NCI-H1694 (cell line): ENCODE measurements at regions not wholly inside any gene's neighbourhood (a gene's known extent, or its start where the extent isn't known, plus 50 kb on each side); places are given as distances from the start of the nearest gene placed in this dataset.

ENCODE experiments used
- DNase-seq: peaks from one replicate; lab custom pipeline; 2025; lab: John Stamatoyannopoulos, UW

DNA sequence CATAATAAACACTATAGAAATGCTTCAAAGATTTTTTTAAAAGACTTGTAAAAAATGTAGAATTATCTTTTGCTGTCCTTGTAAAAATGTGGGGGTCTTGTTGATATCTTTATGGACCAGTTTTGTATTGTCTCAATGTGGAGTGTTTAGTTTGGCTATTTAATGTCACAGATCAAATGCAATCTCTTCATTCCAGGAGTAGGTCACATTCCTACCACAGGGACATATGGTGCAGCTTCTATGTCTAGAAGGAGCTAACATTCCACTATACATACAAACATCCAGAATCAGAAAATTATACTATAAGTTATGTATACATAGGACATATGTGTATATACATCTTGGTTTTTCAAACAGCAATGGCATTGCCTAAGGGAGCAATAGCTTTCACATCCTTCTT, 345.7 kb downstream of the BMP4 start:
- no peak for DNase-seq

DNA sequence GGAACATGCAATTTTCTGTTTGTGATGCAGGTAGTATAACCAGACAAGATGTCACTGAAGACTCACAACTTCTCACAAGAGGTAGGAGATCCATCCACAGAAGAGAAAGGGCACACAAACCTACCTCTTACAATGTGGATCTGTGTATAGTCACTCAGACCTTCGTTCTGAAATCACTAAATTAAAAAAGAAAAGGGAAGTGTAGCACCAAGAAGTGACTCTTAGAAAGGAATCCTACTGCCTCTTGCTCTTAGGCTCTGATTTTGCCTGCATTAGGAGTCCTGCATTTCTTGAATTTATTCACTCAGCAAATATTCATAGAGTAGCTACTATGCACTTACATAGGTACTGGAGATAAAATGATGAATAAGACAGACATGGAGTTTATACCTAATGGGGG, 347.6 kb downstream of the BMP4 start:
- DNase-seq = no peak

DNA sequence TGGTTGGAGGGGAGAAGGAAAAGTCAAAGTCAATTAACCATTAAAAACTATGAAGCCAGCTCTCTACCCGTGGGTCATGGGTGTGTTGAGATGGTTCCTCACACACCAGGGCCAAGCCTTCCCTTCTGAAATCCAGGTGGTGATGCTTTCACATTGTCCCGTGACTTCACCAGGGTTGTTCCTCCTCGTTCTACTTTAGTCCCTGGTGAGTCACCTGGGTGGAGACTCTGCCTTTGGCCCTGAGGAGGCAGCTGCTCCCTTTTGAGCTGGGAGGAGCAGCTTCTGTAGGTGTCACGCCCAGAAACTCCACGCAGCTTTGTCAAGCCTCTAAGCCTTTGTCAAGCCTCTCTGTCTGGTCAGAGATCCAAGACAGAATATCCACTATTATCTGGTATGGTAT, 348.3 kb downstream of the BMP4 start:
- no peak for DNase-seq

DNA sequence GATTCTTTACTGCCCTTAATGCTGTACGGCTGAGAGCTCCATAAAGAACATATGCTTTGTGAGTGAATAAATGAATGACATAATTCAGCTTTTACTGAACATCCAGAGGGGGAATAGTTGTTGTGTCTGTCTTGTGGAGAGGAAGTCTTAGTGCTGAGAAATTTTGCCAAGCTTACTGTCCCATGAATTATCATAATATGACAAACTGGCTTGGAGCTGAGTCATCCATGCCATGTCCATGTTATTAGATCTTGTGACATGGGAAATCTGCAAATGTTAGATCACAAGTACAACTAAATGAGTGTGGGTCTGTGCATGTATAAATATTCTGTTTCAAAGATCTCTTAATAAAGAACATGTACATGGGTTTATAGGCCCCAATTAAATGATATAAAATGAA, 350.4 kb downstream of the BMP4 start:
- DNase-seq = no peak

DNA sequence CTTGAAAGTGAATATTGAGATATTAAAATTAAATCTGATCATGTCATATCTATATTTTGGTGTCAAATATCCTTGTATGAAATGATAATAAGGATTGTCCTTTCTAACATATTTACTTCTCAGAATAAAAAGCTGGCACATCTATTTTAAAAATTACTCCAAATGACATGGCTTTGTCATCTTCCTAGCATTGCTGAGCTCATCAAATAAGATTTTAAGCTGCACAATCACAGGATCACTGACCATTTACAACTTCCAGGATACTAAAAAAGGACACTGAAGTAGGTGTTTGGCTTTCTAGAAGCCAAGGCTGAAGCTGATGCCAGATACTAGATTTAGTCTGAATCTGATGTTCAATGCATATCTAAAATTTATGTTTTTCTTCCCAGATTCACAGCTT, 351.1 kb downstream of the BMP4 start:
- no peak for DNase-seq

DNA sequence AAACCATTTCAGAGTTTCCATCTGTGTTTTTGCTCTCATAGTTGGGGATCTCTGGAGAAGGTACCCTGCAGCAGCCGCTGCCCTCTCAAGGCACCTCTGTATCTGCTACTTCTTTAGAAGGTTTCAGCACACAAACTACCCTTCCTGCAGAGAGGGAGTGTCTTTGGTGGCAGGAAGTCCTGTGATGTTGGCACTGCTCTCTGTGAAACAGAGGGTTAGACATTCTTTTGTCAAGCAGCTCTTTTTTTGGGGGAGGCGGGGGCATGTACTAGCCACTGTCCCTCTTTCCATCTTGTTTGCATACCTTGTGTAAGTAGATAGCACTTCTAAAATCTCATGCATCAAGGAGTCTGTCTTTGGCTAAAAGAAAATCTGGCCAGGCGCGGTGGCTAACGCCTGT, 352.6 kb downstream of the BMP4 start:
- DNase-seq = no peak

DNA sequence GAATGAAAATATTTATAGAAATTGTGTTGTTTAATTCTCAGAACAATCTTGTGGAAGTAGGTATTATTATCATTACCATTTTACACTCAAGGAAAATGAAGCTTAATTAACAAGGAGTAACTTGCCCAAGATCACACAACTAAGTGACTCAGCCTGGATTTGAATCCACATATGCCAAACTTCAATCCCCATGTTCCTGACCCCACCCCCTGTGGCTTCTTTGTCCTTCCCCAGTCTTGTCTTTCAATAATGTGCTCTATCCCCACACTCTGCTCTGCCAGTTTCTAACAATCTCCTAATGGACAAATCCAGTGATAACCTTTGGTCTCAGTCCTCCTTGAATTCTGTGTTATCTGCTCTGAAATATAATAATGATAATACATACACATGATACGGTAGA, 355.2 kb downstream of the BMP4 start:
- no peak for DNase-seq

DNA sequence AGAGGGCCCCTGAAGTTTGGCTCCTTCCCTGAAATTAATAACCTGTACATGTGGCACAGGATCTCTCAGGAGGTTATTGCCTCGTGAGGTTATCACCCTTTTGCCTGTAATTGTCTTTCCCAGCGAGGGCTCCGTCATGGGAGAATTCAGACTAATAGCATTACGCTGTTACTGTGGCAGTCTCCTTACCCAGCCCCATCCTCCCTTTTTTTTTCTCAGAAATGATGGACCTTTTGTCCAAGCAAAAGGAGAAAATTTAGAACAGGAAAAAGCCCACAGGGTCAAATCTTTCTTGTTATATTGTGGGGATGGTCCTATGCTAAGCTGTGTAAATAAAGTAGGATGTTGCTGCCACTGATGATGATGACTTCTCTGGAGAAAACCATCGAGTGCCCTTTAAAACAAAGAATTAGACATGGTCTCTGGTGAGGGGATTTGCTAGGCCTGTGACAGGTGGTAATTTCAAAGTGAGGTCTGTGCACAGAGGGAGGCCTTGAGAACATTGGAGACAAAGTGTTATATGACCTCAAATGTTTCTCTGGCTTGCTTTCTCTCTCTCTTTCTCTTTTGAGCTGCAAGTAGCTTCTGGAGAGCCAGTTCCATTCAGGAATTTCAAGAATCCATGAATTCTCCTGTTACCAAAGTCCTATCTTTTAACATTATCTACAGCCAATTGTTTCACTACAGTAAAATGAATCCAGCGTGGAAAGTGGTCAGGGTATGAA, 357.2 kb downstream of the BMP4 start:
- no peak for DNase-seq

DNA sequence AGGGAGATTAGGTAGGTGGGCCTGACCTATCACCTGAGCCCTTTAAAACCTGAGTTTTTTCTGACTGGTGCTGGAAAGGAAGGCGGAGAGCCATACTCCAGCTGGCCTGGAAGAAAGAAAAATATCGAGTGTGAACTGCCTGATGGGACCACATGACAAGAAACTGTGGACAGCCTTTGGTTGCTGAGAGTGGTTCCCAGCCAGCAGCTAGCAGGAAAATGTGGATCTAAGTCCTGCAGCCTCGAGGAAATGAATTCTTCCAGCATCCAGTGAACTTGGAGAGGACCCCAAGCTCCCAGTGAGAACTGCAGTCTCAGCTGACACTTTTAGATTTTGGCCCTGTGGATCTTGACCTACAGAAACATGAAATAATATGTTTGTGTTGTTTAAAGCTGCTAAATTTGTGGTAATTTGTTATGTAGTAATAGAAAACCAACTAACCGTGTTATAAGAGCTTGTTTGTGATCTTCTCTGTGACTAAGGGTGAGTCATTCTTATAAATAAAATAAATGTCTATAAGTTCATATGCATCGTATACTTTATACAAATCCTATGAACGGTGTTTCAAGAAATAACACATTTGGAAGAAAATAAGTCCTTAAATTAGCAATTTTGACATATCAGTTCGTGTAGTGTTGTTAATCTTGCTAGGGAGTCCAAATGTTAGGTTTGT, 359.6 kb downstream of the BMP4 start:
- DNase-seq = no peak

DNA sequence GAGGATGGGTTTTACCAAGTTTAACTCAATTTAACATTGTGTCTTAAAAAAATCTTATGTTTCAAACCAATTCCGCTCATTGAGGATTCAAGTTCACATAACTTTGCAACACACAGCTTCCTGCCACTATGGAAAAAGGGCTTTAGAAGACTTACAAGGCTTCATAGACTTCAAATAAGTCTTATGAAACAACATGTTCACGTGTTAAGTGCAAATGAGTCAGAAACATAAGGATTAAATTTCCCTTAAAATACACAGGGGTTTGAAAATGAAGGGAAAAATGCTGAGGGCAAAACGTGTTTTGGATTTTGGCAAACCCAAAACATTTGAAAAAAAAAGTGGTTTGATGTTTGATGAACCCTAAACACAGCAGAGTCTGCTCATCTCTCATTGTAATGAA, 364.8 kb downstream of the BMP4 start:
- DNase-seq = no peak

DNA sequence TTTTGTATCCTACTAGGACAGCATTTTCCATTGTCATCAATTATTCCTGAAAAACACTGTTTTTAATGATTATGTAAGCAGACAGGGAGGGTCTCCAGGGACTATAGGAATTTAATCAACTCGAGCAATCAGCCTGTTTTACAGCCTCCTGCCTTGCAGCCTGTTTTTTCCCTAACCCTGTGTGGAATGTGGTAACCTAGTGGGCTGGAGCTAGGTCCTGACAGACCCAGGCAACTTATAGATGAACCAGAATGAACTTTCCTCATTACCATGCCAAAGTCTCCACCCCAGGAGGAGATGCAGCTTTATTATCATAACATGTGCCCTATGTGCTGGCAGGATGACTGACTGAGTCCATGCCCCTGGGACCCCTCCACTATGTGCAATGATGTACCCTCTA, 375.1 kb downstream of the BMP4 start:
- no peak for DNase-seq

DNA sequence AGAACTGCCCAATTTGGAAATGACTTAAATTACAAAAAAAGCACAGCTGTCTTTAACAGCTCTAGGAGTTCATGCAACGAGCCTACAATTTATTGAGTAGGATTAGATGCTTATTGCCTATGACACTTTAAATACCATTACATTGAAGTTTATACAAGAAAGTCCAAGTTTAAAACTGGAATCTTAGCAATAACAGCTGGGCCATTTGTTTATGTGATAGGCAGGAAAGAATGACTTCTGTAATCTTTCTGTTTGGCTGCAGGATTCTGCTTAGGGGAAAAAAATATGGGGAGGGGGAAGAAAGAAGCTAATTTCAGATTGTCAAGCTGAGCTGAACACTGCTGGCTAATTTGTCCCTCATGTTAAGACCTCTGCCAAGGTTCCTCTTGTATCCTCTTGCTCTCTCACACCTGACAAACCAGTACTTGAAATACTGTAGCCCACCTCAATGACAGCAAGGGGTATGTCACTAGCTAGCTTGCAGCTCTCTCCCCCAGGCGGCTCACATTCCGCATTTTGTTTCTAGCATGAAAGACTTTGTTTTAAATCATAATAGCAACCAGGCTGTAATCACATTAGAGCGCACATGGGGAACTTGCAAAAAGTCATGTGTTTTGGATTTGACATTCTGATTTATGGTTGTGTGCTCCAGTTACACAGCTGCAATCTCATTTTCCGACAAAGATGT, 384.8 kb downstream of the BMP4 start:
- no peak for DNase-seq

DNA sequence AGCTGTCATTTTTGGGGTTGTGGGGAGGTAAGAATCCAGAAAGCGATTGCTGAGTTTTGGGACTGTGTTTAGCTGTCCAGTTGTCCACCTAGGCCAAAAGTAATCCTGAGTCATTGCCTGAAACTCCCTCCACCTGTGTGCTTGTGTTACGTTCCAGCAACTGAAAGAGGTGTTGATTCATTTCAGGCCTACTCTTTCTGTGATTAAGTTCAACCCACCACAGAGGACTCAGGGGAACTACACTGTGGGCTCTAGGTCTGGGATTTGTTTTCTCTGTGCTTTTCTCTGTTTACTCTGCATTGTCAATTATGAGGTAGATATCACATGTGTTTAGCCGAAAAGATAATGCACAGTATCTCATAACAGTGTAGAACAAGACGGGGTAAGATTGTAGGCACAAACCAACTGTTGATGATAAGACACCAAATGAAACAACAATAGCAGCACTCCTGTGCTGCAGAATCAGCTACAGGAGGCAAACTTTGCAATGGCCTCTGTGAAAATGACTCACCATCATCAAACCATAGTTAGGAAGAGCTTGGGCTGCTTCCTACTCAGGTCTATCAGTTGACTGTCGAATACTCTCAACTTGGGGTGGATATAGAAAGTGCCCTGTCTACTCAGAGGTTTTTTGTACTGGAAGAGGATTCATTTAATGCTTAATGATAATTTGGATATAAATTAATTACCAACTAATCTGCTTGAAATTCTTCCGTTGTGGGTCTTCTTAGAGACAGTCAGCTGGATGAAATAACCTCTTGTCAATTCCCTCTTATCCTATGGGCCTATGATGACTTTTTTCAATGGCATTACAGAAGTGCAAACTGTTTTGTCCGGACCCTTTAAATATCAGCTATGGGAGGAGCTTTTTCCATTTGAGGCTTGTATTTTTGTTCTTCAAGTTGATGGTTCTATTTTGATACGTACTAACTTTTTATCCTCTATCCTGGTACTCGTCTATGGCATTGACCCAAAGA, 385.9 kb downstream of the BMP4 start:
- no peak for DNase-seq

DNA sequence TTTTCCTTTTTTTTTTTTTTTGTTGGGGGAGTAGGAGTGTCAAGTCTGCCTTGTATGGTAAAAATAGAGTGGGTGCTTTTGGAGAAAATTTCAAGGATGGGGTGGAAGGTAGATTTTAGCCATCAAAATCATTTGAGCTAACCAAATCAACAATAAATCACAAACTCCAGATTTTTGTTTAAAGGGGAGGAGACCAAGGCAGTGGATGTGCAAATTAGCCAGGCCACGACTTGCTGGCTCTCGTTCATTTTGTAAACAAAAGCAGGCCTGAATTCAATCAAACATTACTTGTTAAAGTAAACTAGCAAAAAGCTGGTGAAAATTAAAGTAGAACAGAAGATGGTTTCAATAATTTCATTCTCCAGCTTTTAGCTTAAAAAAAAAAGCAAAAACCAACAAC, 387.2 kb downstream of the BMP4 start:
- no peak for DNase-seq

DNA sequence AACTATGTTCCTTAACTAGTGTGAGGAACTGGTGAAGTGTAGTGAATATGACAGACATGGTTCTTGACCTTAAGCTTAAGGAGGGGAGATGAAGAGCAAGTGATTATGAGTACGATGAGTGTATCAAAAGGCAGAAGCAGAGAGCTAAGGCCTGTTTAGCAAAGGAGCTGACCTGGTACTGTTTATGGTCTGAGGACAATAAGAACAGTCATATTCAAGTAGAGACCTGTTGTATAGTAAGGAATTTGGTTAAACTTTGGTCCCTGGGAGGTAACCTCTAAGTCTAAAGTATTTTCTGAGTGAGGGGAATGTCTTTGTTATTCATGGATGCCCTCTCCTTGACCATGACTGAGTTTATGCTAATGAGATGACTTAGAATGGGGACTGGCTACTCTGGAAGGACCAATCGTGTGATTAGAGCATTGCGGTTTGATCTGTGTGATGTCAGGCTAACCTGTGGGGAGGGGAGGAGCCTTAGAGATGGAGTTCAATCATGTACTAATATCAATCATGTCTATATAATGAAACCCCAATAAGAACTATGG, 389.3 kb downstream of the BMP4 start:
- no peak for DNase-seq

DNA sequence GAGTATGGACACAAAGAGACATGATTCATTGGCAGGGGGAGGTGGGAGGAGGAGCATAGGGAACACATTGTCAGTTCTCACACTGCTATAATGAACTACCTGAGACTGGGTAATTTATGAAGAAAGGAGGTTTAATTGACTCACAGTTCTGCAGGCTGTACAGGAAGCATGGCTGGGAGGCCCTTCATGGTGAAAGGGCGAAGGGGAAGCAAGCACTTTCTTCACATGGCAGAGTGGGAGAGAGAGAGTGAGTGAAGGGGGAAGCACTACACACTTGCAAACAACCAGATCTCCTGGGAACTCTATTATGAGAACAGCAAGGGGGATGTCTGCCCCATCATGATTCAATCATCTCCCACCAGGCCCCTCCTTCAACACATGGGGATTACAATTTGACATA, 391.8 kb downstream of the BMP4 start:
- no peak for DNase-seq

DNA sequence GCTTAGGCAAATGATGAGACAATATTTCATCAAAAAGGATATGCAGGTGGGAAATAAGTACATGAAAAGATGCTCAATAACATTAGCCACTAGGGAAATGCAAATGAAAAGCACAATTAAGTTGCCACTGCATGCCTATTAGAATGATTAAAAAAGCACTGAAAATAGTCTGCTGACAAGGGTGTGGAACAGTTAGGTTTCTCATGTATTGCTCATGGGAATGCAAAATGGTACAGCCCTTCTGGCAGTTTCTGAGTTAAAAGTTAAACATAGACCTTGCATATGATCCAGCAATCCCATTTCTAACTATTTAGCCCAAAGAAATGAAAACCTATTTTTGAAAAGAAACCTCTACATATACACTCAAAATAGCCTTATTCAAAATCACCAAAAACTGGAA, 393.0 kb downstream of the BMP4 start:
- DNase-seq = no peak

DNA sequence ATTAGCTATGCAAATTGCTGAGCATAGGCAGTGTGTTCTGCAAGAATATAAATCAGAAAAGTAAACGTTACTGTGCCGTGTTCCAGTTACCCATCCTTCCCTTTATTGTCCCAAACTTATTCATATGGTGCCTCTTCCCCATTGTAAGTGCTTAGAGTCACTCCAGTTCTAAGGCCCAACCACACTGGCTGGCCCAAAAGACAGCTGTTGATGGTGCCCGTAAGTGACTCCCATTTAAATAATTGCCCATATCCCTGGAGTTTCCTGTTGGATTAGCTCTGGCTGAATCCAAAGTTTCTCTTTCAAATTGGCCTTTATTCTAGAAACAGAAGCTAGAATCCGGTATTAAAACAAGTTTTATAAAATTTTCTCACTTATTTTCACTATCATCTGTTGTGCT, 400.1 kb upstream of the DDHD1 start:
- no peak for DNase-seq

DNA sequence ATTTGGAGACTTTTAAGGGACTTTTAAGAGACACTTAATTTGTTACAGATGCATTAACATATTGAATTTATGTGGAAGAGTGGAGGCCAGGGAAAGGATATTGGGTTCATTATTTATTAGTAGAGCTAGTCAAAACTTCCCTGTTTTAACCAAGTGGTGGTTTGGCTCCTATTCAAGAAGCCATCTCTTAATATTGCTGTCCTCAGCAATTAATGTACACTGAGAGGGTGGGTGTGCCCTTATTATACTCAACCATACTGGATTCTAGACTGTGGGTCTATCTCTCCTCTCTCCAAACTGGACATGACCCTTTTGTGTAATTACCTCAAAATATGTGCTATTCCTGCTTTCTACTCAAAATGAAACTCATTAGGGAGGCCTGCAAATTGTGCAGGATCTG, 398.7 kb upstream of the DDHD1 start:
- DNase-seq = no peak

DNA sequence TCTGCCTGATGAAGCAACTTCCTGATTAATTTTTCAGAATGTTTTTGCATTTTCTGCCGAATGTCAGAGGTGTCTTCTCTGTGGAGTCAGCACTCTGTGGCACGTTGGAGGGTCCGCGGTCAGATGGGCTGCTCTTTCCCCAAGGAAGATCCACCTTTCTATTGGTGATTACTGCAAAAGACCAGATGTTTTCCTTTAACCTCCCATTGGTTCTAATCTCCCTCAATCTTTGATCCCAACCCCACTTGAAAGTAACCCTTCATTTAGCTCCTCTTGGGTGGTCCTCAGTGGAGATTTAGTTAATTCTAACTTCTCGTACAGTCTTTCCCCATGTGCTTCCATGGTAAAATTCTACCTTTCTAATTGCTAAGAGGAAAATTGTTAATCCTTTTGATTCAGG, 397.7 kb upstream of the DDHD1 start:
- DNase-seq = no peak

DNA sequence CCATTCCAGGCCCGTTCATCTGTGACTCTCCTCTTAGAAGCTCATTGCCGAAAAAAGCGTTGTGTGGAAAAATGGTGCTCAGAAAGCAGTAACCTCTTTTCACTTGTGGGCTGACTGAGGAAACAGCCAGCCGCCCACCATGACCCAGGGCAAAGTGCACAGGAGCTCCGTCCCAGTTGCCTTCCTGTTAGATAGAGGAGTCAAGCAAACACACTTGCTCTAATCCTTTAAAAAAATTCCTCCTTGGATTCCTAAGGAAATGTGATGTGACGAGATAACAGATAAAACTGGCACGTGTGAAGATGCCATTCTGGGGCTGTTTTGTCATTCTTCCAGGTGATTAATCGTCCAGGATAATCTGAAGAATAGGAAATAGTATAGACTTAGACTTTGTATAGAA, 396.8 kb upstream of the DDHD1 start:
- no peak for DNase-seq

DNA sequence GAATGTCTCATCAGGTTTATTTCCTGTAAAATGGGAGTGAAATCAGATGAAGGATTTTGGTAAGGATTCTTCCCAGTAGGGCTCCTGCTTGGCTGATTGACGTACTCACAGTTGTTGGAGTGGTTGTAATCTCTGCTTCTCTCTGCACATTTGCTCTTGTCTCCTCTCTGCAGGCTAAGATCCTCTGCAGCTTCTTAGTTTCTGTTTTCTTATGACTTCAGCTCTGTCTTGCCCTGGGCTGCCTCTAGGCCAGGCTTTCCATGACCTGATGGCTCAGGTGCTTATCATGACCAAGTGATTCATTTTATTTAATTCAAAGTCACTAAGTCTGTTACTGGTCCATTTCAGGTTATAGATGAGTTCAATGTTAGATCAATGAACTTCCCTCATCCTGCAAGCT, 394.5 kb upstream of the DDHD1 start:
- no peak for DNase-seq
